Activated naive CD8-positive, alpha-beta T cell treated with anti-CD3 and anti-CD28 coated beads, Interleukin-2, amount 10 ng/mL, durations not matched to agents 7 days and 5 days (primary cell): ENCODE measurements at regions not wholly inside any gene's neighbourhood (a gene's known extent, or its start where the extent isn't known, plus 50 kb on each side); places are given as distances from the start of the nearest gene placed in this dataset.

Source experiments
- ATAC-seq: fragments of 150-1000 bp; cut with Tn5 transposase; one replicate; pipeline ENCODE4 v1.10.0; 2021; ENCODE audit warnings: low read depth, moderate library complexity
- POLR2A ChIA-PET: fragments of 350-600 bp; sonication (Branson Sonifier 250); formaldehyde crosslinking; loops from one replicate; lab custom pipeline; 2021; ENCODE audit warnings: antibody characterized with exemption; lab: Charles Lee
- DNase-seq: peaks from one replicate; pipeline ENCODE4 v3.0.0; 2021
- H3K27ac Mint-ChIP-seq: one replicate; pipeline ENCODE4 v1.8.0; 2022; ENCODE audit warnings: mild to moderate bottlenecking, mixed read lengths
- H3K27me3 Mint-ChIP-seq: one replicate; pipeline ENCODE4 v1.8.0; 2022; ENCODE audit warnings: mild to moderate bottlenecking, moderate library complexity, mixed read lengths
- H3K36me3 Mint-ChIP-seq: one replicate; pipeline ENCODE4 v1.8.0; 2021; ENCODE audit warnings: mild to moderate bottlenecking, mixed read lengths
- H3K4me1 Mint-ChIP-seq: one replicate; pipeline ENCODE4 v1.8.0; 2021; ENCODE audit warnings: mixed read lengths
- H3K4me3 Mint-ChIP-seq: one replicate; pipeline ENCODE4 v1.8.0; 2022; ENCODE audit warnings: mild to moderate bottlenecking, moderate library complexity, mixed read lengths
- H3K9me3 Mint-ChIP-seq: one replicate; pipeline ENCODE4 v1.8.0; 2021; ENCODE audit warnings: mixed read lengths

DNA sequence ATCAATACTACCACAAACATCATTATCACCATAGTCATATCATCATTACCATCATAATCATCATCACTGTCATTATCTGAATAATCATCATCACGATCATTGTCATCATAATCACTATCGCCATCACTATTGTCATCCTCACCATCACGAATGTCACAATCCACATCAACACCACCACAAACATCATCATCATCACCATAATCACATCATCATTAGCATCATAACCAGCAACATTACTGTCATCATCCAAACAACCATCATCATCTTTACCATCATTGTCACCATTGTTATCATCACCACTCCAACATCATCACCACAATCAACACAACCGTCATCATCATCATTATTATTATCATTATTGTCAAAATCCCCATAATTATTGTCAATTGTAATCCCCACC is 61.2 kb downstream of the MBD3L1 start:
- no peaks in the 10 kb centered on the region for H3K9me3 Mint-ChIP-seq
- H3K4me3 Mint-ChIP-seq, result no peak overlapping the region
- POLR2A ChIA-PET, result no interaction called here
- ATAC-seq (no peak), DNase-seq (no peak)
- H3K27me3 Mint-ChIP-seq, result no peaks in the 10 kb centered on the region
- H3K36me3 Mint-ChIP-seq, result no peaks in the 10 kb centered on the region
- H3K27ac Mint-ChIP-seq, result no peak overlapping the region
- H3K4me1 Mint-ChIP-seq, result peaks cover 3% of the 10 kb centered on the region

DNA sequence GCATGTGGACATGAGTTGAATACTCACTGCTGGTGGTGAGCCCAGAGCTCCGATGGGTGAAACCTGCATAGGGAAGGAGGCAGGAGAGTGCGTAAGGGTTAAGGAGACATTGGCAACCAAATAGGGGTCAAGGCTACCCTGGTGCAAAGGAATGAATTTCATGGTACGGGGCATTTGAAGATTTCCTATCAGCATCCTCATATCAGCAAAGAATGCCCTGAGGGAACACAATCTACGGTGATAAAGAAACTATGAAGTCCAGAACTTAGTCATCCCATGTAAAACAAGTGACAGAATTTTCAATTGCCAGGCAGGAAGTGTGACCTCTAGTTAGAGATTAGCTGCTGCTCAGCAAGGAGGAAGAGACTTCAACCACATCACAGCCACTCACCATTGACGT is 64.9 kb downstream of the MBD3L1 start:
- Mint-ChIP-seq H3K9me3 (no peaks in the 10 kb centered on the region), H3K4me1 (peaks cover 3% of the 10 kb centered on the region), H3K27ac (no peak overlapping the region), H3K27me3 (no peaks in the 10 kb centered on the region), H3K36me3 (no peaks in the 10 kb centered on the region), H3K4me3 (no peak overlapping the region)
- DNase-seq (no peak), ATAC-seq (no peak)
- POLR2A ChIA-PET, result no interaction called here

DNA sequence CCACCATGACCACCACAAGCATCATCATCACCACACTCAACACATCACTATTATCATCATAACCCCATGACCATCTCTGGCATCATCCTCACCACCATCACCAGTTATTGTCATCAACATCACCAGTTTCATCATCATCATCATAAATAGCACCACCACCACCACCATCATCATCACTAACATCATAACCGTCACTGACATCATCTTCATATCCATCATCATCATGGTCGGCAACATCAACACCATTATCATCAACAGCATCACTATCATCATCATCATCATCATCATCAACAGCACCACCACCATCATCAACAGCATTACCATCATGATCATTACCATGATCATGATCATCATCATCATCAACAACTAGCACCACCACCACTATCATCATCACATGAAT is 67.2 kb downstream of the MBD3L1 start:
- Mint-ChIP-seq H3K36me3 (no peaks in the 10 kb centered on the region), H3K27me3 (no peaks in the 10 kb centered on the region), H3K9me3 (no peaks in the 10 kb centered on the region), H3K4me1 (peaks cover 3% of the 10 kb centered on the region), H3K4me3 (no peak overlapping the region), H3K27ac (no peak overlapping the region)
- POLR2A ChIA-PET, result no interaction called here
- no peak for ATAC-seq
- no peak for DNase-seq

DNA sequence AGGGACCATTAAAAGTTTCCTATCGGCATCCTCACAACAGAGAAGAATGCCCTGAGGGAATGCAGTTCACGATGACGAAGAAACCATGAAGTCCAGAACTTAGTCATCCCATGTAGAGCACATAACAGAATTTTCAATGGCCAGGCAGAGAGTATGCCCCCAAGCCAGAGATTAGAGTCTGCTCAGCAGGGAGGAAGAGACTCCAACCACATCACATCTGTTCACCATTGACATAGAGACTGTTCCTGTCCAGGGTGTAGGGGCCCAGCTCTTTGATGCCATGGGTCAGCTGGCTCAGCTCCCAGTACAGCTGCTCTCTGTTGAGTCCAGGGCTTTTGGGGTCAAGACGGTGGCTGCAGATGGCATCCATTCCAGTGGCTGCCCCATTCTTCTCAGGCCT is 68.2 kb downstream of the MBD3L1 start:
- Mint-ChIP-seq H3K27ac (no peak overlapping the region), H3K27me3 (no peaks in the 10 kb centered on the region), H3K9me3 (no peaks in the 10 kb centered on the region), H3K4me3 (no peak overlapping the region), H3K36me3 (no peaks in the 10 kb centered on the region), H3K4me1 (peaks cover 3% of the 10 kb centered on the region)
- POLR2A ChIA-PET, result no interaction called here
- ATAC-seq (no peak), DNase-seq (no peak)

DNA sequence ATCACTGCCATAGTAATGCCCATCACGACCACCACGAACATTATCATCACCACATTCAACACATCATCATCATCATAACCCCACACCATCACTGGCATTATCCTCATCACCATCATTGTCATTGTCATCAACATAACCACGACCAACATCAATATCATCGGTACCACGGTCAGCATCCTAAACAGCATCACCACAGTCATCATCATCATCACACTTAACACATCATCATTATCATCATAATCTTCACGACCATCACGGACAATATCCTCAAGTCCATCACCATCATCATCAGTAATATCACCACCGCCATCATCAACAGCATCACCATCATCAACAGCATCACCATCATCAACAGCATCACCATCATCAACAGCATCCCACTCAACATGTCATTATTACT is 70.3 kb downstream of the MBD3L1 start:
- Mint-ChIP-seq H3K27me3 (no peaks in the 10 kb centered on the region), H3K9me3 (no peaks in the 10 kb centered on the region), H3K27ac (no peak overlapping the region), H3K4me3 (no peak overlapping the region), H3K36me3 (no peaks in the 10 kb centered on the region), H3K4me1 (peaks cover under 1% of the 10 kb centered on the region)
- no peak for DNase-seq
- no peak for ATAC-seq
- POLR2A ChIA-PET, result interaction anchor here (0.6 kb wide), 1 partner anchor 1082 kb away, joined by 4 read pairs; no protein-coding TSS in a partner anchor

DNA sequence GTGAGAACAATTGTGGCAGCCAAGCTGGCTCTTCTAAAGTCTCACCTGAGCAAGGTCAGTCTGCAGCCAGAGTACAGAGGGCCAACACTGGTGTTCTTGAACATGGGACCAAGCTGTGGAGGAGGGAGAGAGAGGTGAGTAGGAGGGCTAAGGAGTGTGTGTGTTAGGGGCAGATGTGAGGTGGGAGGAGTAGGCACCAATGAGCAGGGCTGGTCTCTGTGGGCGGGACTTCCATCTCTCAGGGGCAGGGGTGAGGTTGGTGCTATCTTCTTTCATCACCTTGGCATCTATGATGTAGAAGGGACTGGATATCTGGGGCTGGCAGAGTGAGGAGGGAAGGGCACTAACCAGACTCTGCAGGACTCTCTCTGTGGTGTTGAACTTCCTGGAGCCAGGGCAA is 72.4 kb downstream of the MBD3L1 start:
- POLR2A ChIA-PET, result no interaction called here

DNA sequence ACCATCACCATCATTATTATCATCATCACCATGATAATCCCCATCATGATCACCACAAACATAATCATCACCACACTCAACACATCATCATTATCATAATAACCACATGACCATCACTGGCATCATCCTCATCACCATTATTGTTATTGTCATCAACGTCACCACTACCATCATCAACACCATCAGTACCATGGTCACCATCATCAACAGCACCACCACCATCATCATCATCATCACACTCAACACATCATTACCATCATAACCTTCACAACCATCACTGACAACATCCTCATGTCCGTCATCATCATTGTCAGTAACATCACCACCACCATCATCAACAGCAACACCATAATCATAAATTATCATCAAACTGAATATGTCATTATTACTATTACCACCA is 73.2 kb downstream of the MBD3L1 start:
- Mint-ChIP-seq H3K4me1 (no peaks in the 10 kb centered on the region), H3K9me3 (no peaks in the 10 kb centered on the region), H3K27me3 (no peaks in the 10 kb centered on the region), H3K36me3 (no peaks in the 10 kb centered on the region), H3K4me3 (no peak overlapping the region), H3K27ac (no peak overlapping the region)
- DNase-seq (no peak), ATAC-seq (no peak)
- POLR2A ChIA-PET, result no interaction called here

More for the DNA sequence above, 72.4 kb downstream of the MBD3L1 start:
- Mint-ChIP-seq H3K4me1 (no peaks in the 10 kb centered on the region), H3K9me3 (no peaks in the 10 kb centered on the region), H3K27ac (no peak overlapping the region), H3K36me3 (no peaks in the 10 kb centered on the region), H3K27me3 (no peaks in the 10 kb centered on the region), H3K4me3 (no peak overlapping the region)
- no peak for ATAC-seq
- no peak for DNase-seq

DNA sequence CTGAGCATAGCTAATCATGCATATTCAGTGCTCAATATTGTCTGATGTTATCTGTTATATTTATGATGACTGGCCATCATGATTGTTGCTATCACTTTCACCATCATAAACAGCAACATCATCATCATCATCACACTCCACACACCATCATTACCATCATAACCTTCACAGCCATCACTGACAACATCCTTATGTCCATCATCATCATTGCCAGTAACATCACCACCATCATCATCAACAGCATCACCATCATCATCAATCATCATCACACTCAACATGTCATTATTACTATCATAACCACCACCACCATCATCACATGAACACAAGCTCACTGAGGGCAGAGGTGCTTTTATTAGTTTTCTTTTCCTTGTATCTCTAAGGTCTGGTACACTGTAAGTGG is 75.9 kb downstream of the MBD3L1 start:
- no peak for ATAC-seq

DNA sequence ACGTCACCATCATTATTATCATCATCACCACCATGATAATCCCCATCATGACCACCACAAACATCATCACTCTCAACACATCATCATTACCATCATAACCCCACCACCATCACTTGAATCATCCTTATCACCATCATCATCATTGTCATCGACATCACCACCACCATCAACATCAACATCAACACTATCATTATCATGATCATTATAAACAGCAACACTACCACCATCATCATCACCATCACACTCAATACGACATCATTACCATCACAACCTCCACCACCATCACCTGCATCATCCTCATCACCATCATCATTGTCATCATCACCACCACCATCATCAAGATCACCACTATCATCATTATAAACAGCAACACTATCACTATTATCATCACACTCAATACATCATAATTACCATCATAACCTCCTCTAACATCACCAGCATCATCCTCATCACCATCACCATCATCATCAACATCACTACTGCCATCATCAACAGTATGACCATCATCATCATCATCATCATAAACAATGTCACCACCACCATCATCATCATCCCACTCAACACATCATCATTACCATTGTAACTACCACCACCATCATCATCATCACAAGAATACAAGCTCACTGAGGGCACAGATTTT is 78.7 kb downstream of the MBD3L1 start:
- Mint-ChIP-seq H3K4me1 (no peaks in the 10 kb centered on the region), H3K9me3 (peaks cover 2% of the 10 kb centered on the region), H3K4me3 (no peak overlapping the region), H3K36me3 (no peaks in the 10 kb centered on the region), H3K27ac (no peak overlapping the region), H3K27me3 (no peaks in the 10 kb centered on the region)
- POLR2A ChIA-PET, result no interaction called here
- no peak for DNase-seq
- no peak for ATAC-seq

More for the DNA sequence above, 75.9 kb downstream of the MBD3L1 start:
- POLR2A ChIA-PET, result no interaction called here
- no peaks in the 10 kb centered on the region for H3K4me1 Mint-ChIP-seq
- no peaks in the 10 kb centered on the region for H3K36me3 Mint-ChIP-seq
- H3K9me3 Mint-ChIP-seq, result no peaks in the 10 kb centered on the region
- no peak overlapping the region for H3K4me3 Mint-ChIP-seq
- H3K27me3 Mint-ChIP-seq, result no peaks in the 10 kb centered on the region
- no peak for DNase-seq
- no peak overlapping the region for H3K27ac Mint-ChIP-seq

DNA sequence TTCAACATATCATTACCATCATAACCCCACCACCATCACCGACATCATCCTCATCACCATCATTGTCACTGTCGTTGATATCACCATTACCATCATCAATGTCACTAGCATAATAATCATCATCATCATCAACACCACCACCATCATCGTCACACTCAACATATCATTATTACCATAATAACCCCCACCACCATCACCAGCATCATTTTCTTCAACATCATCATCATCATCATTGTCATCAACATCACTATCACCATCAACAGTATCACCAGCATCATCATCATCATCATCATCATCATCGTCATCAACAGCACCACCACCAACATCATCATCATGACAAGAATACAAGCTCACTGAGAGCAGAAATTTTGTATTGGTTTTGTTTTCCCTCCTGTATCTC is 83.8 kb downstream of the MBD3L1 start:
- DNase-seq, result no peak
- POLR2A ChIA-PET, result no interaction called here
- Mint-ChIP-seq H3K4me1 (no peaks in the 10 kb centered on the region), H3K9me3 (peaks cover 2% of the 10 kb centered on the region), H3K36me3 (no peaks in the 10 kb centered on the region), H3K27me3 (no peaks in the 10 kb centered on the region), H3K4me3 (no peak overlapping the region), H3K27ac (no peak overlapping the region)
- ATAC-seq, result no peak

DNA sequence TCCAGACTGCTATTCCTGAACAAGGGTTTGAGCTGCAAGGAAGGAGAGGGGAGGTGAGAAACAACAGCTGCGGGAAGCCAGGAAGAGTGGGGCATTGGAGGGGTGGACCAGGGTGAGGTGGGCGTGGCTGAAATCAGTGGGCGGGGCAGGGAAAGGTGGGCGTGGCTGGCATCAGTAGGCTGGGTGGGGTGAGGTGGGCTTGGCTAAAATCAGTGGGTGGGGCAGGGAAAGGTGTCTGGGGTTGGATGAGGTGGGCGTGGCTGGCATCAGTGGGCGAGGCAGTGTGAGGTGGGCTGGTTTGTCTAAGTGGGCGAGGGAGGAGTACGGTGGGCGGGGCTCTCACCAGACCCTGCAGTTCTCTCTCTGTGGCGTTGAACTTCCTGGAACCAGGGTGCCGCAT is 87.6 kb downstream of the MUC16 start:
- H3K4me3 Mint-ChIP-seq, result no peak overlapping the region
- peaks cover 4% of the 10 kb centered on the region for H3K9me3 Mint-ChIP-seq
- ATAC-seq (no peak), DNase-seq (no peak)
- no peak overlapping the region for H3K27ac Mint-ChIP-seq
- H3K27me3 Mint-ChIP-seq, result no peaks in the 10 kb centered on the region
- no peaks in the 10 kb centered on the region for H3K36me3 Mint-ChIP-seq
- POLR2A ChIA-PET, result no interaction called here
- no peaks in the 10 kb centered on the region for H3K4me1 Mint-ChIP-seq

DNA sequence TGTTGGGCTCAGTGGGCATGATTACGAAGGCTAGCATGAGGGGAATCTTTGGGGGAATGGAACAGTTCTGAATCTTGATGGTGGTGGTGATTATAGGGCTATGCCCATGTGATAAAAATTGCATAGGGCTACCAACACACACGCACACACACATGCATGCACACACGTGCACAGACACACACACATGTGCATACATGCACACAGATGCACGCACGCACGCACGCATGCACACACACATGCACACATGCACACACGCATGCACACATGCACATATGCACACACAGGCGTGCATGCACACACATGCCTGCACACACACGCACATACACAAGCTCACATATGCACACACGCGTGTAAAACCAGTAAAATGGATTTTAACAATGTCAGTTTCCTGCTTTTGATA is 85.9 kb downstream of the MUC16 start:
- no peak for ATAC-seq
- Mint-ChIP-seq H3K36me3 (no peaks in the 10 kb centered on the region), H3K27me3 (no peaks in the 10 kb centered on the region), H3K4me3 (no peak overlapping the region), H3K27ac (no peak overlapping the region), H3K4me1 (no peaks in the 10 kb centered on the region), H3K9me3 (peaks cover 4% of the 10 kb centered on the region)
- POLR2A ChIA-PET, result no interaction called here
- no peak for DNase-seq

DNA sequence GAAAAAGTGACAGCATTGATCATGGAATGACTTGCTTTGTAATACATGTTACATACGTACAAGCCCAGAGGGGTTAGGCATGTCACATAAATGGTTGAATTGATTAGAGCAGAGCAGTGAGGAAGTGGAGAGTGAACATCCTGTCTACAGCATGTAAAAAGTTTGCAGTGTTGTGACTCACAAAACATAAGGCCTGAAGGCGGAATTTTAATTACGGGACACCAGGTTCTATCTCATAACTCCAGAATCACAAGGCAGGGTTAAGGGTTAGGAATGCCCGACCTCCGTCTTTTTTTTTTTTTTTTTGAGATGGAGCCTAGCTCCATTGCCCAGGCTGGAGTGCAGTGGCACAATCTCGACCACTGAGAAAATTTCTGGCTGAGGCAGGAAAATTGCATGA is 83.9 kb downstream of the MUC16 start:
- Mint-ChIP-seq H3K4me1 (no peaks in the 10 kb centered on the region), H3K27ac (no peak overlapping the region), H3K27me3 (no peaks in the 10 kb centered on the region), H3K9me3 (peaks cover 4% of the 10 kb centered on the region), H3K36me3 (no peaks in the 10 kb centered on the region), H3K4me3 (no peak overlapping the region)
- ATAC-seq (no peak), DNase-seq (no peak)
- POLR2A ChIA-PET, result no interaction called here

DNA sequence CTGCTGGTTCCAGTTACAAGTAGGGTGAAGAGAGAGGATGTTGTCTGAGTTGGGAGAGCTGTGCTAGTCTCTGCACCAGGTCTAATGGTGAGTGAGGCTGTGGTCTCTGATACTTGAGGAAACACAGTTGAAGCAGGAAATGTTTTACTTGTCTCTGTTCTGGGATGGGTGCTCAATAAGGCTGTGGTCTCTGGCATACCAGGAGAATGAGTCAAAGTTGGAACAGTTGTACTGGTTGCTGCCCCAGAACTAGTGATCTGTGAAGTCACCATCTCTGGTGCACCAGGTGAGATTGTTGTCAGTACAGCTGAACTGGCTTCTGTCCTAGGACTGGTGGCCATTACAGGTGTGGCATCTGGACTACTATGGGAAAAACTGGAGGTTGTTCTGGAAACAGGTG is 74.7 kb downstream of the MUC16 start:
- Mint-ChIP-seq H3K9me3 (no peaks in the 10 kb centered on the region), H3K27ac (no peak overlapping the region), H3K36me3 (no peaks in the 10 kb centered on the region), H3K27me3 (peaks cover 3% of the 10 kb centered on the region), H3K4me3 (no peak overlapping the region), H3K4me1 (no peaks in the 10 kb centered on the region)
- ATAC-seq, result no peak
- POLR2A ChIA-PET, result no interaction called here
- DNase-seq, result no peak

DNA sequence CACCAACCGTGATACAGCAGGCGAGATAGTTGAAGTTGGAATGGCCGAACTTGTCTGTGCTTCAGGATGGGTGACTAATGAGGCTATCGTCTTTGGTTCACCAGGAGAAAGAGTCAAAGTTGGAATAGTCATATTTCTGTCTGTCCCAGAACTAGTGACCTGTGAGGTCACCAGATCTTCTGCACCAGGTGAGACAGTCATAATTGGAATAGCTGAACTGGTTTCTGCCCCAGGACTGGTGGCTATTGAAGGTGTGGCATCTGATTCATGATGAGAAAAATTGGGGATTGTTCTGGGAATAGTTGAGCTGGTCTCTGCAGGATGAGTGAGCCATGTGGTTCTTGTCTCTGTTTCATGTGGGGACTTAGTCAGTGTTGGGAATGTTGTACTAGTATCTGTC is 71.6 kb downstream of the MUC16 start:
- no peaks in the 10 kb centered on the region for H3K4me1 Mint-ChIP-seq
- no peaks in the 10 kb centered on the region for H3K9me3 Mint-ChIP-seq
- H3K36me3 Mint-ChIP-seq, result no peaks in the 10 kb centered on the region
- DNase-seq (no peak), ATAC-seq (no peak)
- POLR2A ChIA-PET, result no interaction called here
- no peak overlapping the region for H3K27ac Mint-ChIP-seq
- H3K4me3 Mint-ChIP-seq, result no peak overlapping the region
- peaks cover 2% of the 10 kb centered on the region for H3K27me3 Mint-ChIP-seq
